ENCODE measurements at regions not wholly inside any gene's neighbourhood (a gene's known extent, or its start where the extent isn't known, plus 50 kb on each side); places are given as distances from the start of the nearest gene placed in this dataset.

GRCh38 chr15:28783873-28784272 lies 64.6 kb downstream of the GOLGA6L7 start:
- Histone ChIP-seq H3K79me2 (ENCODE audit: control insufficient read depth, insufficient read depth, low read length) (no peaks in the 10 kb centered on the region), H3K4me3 (replicated peaks in 1 of 3; ENCODE audit: insufficient read depth in 1 of 3, low read depth in 1 of 3, low read length in 3 of 3) (no peak overlapping the region), H3K4me2 (ENCODE audit: insufficient read depth, low read length) (no peak overlapping the region), H3K27me3 (ENCODE audit: control insufficient read depth in 2 of 2, insufficient read depth in 2 of 2, low read length in 2 of 2) (peaks cover 2 to 3% of the 10 kb centered on the region in 2 experiments), H3K27ac (ENCODE audit: insufficient read depth, low read depth, low read length) (no peak overlapping the region), H3K9me3 (replicated peaks; ENCODE audit: control insufficient read depth, insufficient read depth, low read length) (no peaks in the 10 kb centered on the region), H3K4me1 (ENCODE audit: control insufficient read depth, extremely low read depth, insufficient read depth, low read length) (no peaks in the 10 kb centered on the region), H3K9me1 (replicated peaks; ENCODE audit: control insufficient read depth, extremely low read depth, insufficient read depth, low read length) (no peaks in the 10 kb centered on the region), H3K9ac (replicated peaks; ENCODE audit: extremely low read depth, insufficient read depth, low read length) (no peak overlapping the region), H4K20me1 (replicated peaks; ENCODE audit: control insufficient read depth, extremely low read depth, insufficient read depth, low read length) (no peaks in the 10 kb centered on the region), H3K36me3 (ENCODE audit: control insufficient read depth in 2 of 2, extremely low read depth in 1 of 2, insufficient read depth in 2 of 2, low read length in 2 of 2) (no peaks in the 10 kb centered on the region), H2AFZ (ENCODE audit: low read depth, low read length) (no peak overlapping the region)
- DNase-seq (ENCODE audit: low read depth, low spot score), result no peak
- intact Hi-C loops (cut with micrococcal nuclease), result no loop called here
- TF ChIP-seq POLR2A (IDR thresholded peaks at IDR 0.05; ENCODE audit: low read depth, low read length) (no peak), GATA2 (IDR thresholded peaks at IDR 0.05; ENCODE audit: insufficient read depth, insufficient read length, low read depth, low read length) (no peak), JUN (IDR thresholded peaks at IDR 0.05; ENCODE audit: borderline replicate concordance, insufficient read depth, insufficient read length, low read depth) (no peak), MAX (IDR thresholded peaks at IDR 0.05; ENCODE audit: insufficient read depth, insufficient read length) (no peak), CTCF (IDR thresholded peaks at IDR 0.05; ENCODE audit: extremely low read depth in 1 of 2, insufficient read depth in 1 of 2, low read depth in 1 of 2, low read length in 2 of 2) (no peak), MYC (IDR thresholded peaks at IDR 0.05; ENCODE audit: low read depth, low read length) (no peak), FOS (IDR thresholded peaks at IDR 0.05; ENCODE audit: borderline replicate concordance, insufficient read depth, low read length) (no peak), EZH2 (IDR thresholded peaks at IDR 0.05; ENCODE audit: borderline replicate concordance, low read depth, low read length, severe bottlenecking) (no peak), POLR2AphosphoS5 (IDR thresholded peaks at IDR 0.05; ENCODE audit: insufficient read depth, low read depth, low read length) (no peak)
- no peak for FAIRE-seq
- ChIA-PET POLR2A (no interaction called here), CTCF (no interaction called here)
- dilution Hi-C loops (cut with MboI; ENCODE audit: extremely low pct_ligation_motif_present, low sequenced_read_pairs), result no loop called here
- no TSS peak for BruUV-seq (replicated peaks)
